HEK293 (cell line): ENCODE measurements at regions not wholly inside any gene's neighbourhood (a gene's known extent, or its start where the extent isn't known, plus 50 kb on each side); places are given as distances from the start of the nearest gene placed in this dataset.

ENCODE experiments used
- CTCF ChIA-PET: fragments of 350-600 bp; formaldehyde crosslinking; extraction: SDS; loops from one replicate; lab custom pipeline; 2021; ENCODE audit warnings: antibody characterized with exemption; lab: Yijun Ruan, JAX
- POLR2A ChIA-PET: fragments of 300-600 bp; formaldehyde crosslinking; extraction: SDS; loops from one replicate; lab custom pipeline; 2020; ENCODE audit warnings: antibody characterized with exemption, inconsistent platforms; lab: Yijun Ruan, JAX
- H3K27ac ChIP-seq: fragments of 200-500 bp; sonication (Bioruptor generic); 2 replicates; pipeline ENCODE4 v1.5.1; 2014; ENCODE audit warnings: low read depth, low read length, control low read depth, inconsistent platforms; ENCODE audit errors: extremely low read depth
- H3K36me3 ChIP-seq, 2 experiments: fragments of 200-500 bp in 1 of 2; sonication (Bioruptor generic) in 1 of 2; 1 replicate in 1 of 2; 2 replicates in 1 of 2; pipeline ENCODE4 v1.5.1; 2014 to 2017; ENCODE audit warnings: inconsistent platforms in 2 of 2, low read length in 2 of 2; ENCODE audit not compliant: control insufficient read depth in 2 of 2, insufficient read depth in 1 of 2
- H3K4me1 ChIP-seq: fragments of 200-500 bp; sonication (Bioruptor generic); 2 replicates; pipeline ENCODE4 v1.5.1; 2014; ENCODE audit warnings: mild to moderate bottlenecking, low read length, inconsistent platforms; ENCODE audit not compliant: control insufficient read depth, insufficient read depth
- H3K4me3 ChIP-seq: 2 replicates; pipeline ENCODE4 v1.5.1; 2011; ENCODE audit warnings: low read depth, mild to moderate bottlenecking, control low read depth, low read length, moderate library complexity
- H3K9me3 ChIP-seq: fragments of 200-500 bp; sonication (Bioruptor generic); 2 replicates; pipeline ENCODE4 v1.5.1; 2014; ENCODE audit warnings: low read depth, low read length, inconsistent platforms; ENCODE audit not compliant: control insufficient read depth, insufficient read depth
- EGR2 ChIP-seq: fragments of 450-650 bp; formaldehyde crosslinking; IDR thresholded peaks from 2 replicates; pipeline ENCODE4 v1.5.1; 2016; ENCODE audit warnings: low read depth, missing biosample characterization, missing genetic modification characterization
- KLF16 ChIP-seq: fragments of 450-650 bp; formaldehyde crosslinking; IDR thresholded peaks from 2 replicates; pipeline ENCODE4 v1.5.1; 2017; ENCODE audit warnings: missing biosample characterization, missing genetic modification characterization
- KLF8 ChIP-seq: fragments of 450-650 bp; formaldehyde crosslinking; IDR thresholded peaks from 2 replicates; pipeline ENCODE4 v1.5.1; 2016; ENCODE audit warnings: missing biosample characterization, missing genetic modification characterization
- OSR2 ChIP-seq: fragments of 450-650 bp; formaldehyde crosslinking; IDR thresholded peaks from 2 replicates; pipeline ENCODE4 v1.5.1; 2016; ENCODE audit warnings: missing biosample characterization, missing genetic modification characterization
- PRDM1 ChIP-seq: fragments of 450-650 bp; formaldehyde crosslinking; IDR thresholded peaks from 2 replicates; pipeline ENCODE4; 2016; ENCODE audit warnings: missing biosample characterization, missing genetic modification characterization
- PRDM6 ChIP-seq: fragments of 450-650 bp; formaldehyde crosslinking; IDR thresholded peaks from 2 replicates; pipeline ENCODE4 v1.5.1; 2017; ENCODE audit warnings: missing biosample characterization, missing genetic modification characterization
- ZEB2 ChIP-seq: fragments of 450-650 bp; formaldehyde crosslinking; IDR thresholded peaks from 2 replicates; pipeline ENCODE4 v1.5.1; 2016; ENCODE audit warnings: missing biosample characterization, missing genetic modification characterization
- ZFHX2 ChIP-seq: fragments of 450-650 bp; formaldehyde crosslinking; conservative IDR thresholded peaks from 2 replicates; pipeline ENCODE4 v1.5.1; 2016; ENCODE audit warnings: missing biosample characterization, missing genetic modification characterization
- ZNF148 ChIP-seq: fragments of 450-650 bp; formaldehyde crosslinking; IDR thresholded peaks from 2 replicates; pipeline ENCODE4 v1.5.0; 2017; ENCODE audit warnings: missing biosample characterization, missing genetic modification characterization, borderline replicate concordance
- ZNF248 ChIP-seq: fragments of 450-650 bp; formaldehyde crosslinking; IDR thresholded peaks from 2 replicates; pipeline ENCODE4 v1.5.1; 2017; ENCODE audit warnings: missing biosample characterization, missing genetic modification characterization
- ZNF341 ChIP-seq: fragments of 450-650 bp; formaldehyde crosslinking; IDR thresholded peaks from 2 replicates; pipeline ENCODE4; 2016; ENCODE audit warnings: low read depth, missing biosample characterization, missing genetic modification characterization
- ZNF37A ChIP-seq: fragments of 450-650 bp; IDR thresholded peaks from 2 replicates; pipeline ENCODE4 v1.5.1; 2018; ENCODE audit warnings: missing biosample characterization, missing genetic modification characterization
- ZNF449 ChIP-seq: fragments of 450-650 bp; formaldehyde crosslinking; IDR thresholded peaks from 2 replicates; pipeline ENCODE4 v1.5.1; 2017; ENCODE audit warnings: missing biosample characterization, mild to moderate bottlenecking, missing genetic modification characterization, moderate library complexity
- ZNF521 ChIP-seq: fragments of 450-650 bp; formaldehyde crosslinking; IDR thresholded peaks from 2 replicates; pipeline ENCODE4 v1.5.1; 2017; ENCODE audit warnings: missing biosample characterization, mild to moderate bottlenecking, missing genetic modification characterization
- ZNF530 ChIP-seq: fragments of 450-650 bp; formaldehyde crosslinking; IDR thresholded peaks from 2 replicates; pipeline ENCODE4 v1.5.1; 2016; ENCODE audit warnings: low read depth, missing biosample characterization, missing genetic modification characterization
- ZNF629 ChIP-seq: fragments of 450-650 bp; formaldehyde crosslinking; IDR thresholded peaks from 2 replicates; pipeline ENCODE4 v1.5.1; 2017; ENCODE audit warnings: missing biosample characterization, missing genetic modification characterization
- ZNF639 ChIP-seq: fragments of 450-650 bp; formaldehyde crosslinking; IDR thresholded peaks from 2 replicates; pipeline ENCODE4 v1.5.1; 2016; ENCODE audit warnings: missing biosample characterization, missing genetic modification characterization
- ZNF654 ChIP-seq: fragments of 450-650 bp; formaldehyde crosslinking; IDR thresholded peaks from 2 replicates; pipeline ENCODE4 v1.5.1; 2016; ENCODE audit warnings: low read depth, missing biosample characterization, missing genetic modification characterization
- ZNF660 ChIP-seq: fragments of 450-650 bp; IDR thresholded peaks from 2 replicates; pipeline ENCODE4 v1.5.1; 2018; ENCODE audit warnings: missing biosample characterization, mild to moderate bottlenecking, missing genetic modification characterization
- ZNF664 ChIP-seq: fragments of 450-650 bp; formaldehyde crosslinking; IDR thresholded peaks from 2 replicates; pipeline ENCODE4 v1.5.1; 2016; ENCODE audit warnings: missing biosample characterization, missing genetic modification characterization
- ZNF670 ChIP-seq: fragments of 450-650 bp; formaldehyde crosslinking; IDR thresholded peaks from 2 replicates; pipeline ENCODE4 v1.5.1; 2016; ENCODE audit warnings: missing biosample characterization, missing genetic modification characterization, low read depth
- ZNF707 ChIP-seq: fragments of 450-650 bp; formaldehyde crosslinking; IDR thresholded peaks from 2 replicates; pipeline ENCODE4 v1.5.1; 2016; ENCODE audit warnings: missing biosample characterization, missing genetic modification characterization
- ZNF843 ChIP-seq: fragments of 450-650 bp; formaldehyde crosslinking; IDR thresholded peaks from 2 replicates; pipeline ENCODE4 v1.5.1; 2016; ENCODE audit warnings: missing biosample characterization, missing genetic modification characterization

- Histone ChIP-seq H3K9me3 (no peaks in the 10 kb centered on the region), H3K27ac (no peak overlapping the region), H3K4me3 (no peak overlapping the region), H3K4me1 (no peaks in the 10 kb centered on the region), H3K36me3 (no peaks in the 10 kb centered on the region)
- ChIA-PET CTCF (interaction anchor here (0.7 kb wide), 1 partner anchor 221 kb away, joined by 3 read pairs; no protein-coding TSS in a partner anchor), POLR2A (no interaction called here)
- TF ChIP-seq ZNF639 (tag by site-specific recombination) (no peak), OSR2 (tag by site-specific recombination) (no peak), ZNF654 (tag by site-specific recombination) (0 out of 2 replicates have a peak, but pooled peaks have one; percentile 11), ZNF248 (tag by site-specific recombination) (no peak), ZNF530 (no peak), ZNF148 (no peak)
Observed at GRCh38 chr13:80030491-80030890, 310.4 kb downstream of the SPRY2 start.

- CTCF ChIA-PET = interaction anchor here (0.6 kb wide), 1 partner anchor 14 kb away, joined by 3 read pairs; no protein-coding TSS in a partner anchor
- Histone ChIP-seq H3K4me1 (no peaks in the 10 kb centered on the region), H3K9me3 (no peaks in the 10 kb centered on the region), H3K4me3 (no peak overlapping the region)
- POLR2A ChIA-PET = no interaction called here
- TF ChIP-seq ZNF664 (tag by site-specific recombination) = no peak
- TF ChIP-seq ZNF37A (tag by site-specific recombination) = no peak
- no peak for TF ChIP-seq ZFHX2 (tag by site-specific recombination)
- TF ChIP-seq ZNF660 (tag by site-specific recombination) = no peak
- TF ChIP-seq ZNF670 (tag by site-specific recombination) = no peak
- no peak for TF ChIP-seq ZNF843 (tag by site-specific recombination)
- no peak for TF ChIP-seq KLF16 (tag by site-specific recombination)
- no peak for TF ChIP-seq ZEB2
- no peak for TF ChIP-seq PRDM1 (tag by site-specific recombination)
- TF ChIP-seq ZNF449 (tag by site-specific recombination) = no peak
- TF ChIP-seq ZNF341 (tag by site-specific recombination) = no peak
- TF ChIP-seq PRDM6 = no peak
- no peak for TF ChIP-seq EGR2 (tag by site-specific recombination)
- TF ChIP-seq ZNF629 (tag by site-specific recombination) = no peak
- no peak for TF ChIP-seq ZNF707 (tag by site-specific recombination)
- no peak for TF ChIP-seq ZNF521 (tag by site-specific recombination)
- no peak for TF ChIP-seq KLF8 (tag by site-specific recombination)
- TF ChIP-seq, all 188 proteins: peak for 0
- no peaks in the 10 kb centered on the region for H3K36me3 ChIP-seq
- no peak overlapping the region for H3K27ac ChIP-seq
Observed at GRCh38 chr13:80029170-80029569, 311.8 kb downstream of the SPRY2 start.
